ENCODE measurements at regions not wholly inside any gene's neighbourhood (a gene's known extent, or its start where the extent isn't known, plus 50 kb on each side); places are given as distances from the start of the nearest gene placed in this dataset.

GRCh38 chr1:234899041-234899729 is 229.5 kb downstream of the TOMM20 start:
- TF ChIP-seq, protein P1, sequence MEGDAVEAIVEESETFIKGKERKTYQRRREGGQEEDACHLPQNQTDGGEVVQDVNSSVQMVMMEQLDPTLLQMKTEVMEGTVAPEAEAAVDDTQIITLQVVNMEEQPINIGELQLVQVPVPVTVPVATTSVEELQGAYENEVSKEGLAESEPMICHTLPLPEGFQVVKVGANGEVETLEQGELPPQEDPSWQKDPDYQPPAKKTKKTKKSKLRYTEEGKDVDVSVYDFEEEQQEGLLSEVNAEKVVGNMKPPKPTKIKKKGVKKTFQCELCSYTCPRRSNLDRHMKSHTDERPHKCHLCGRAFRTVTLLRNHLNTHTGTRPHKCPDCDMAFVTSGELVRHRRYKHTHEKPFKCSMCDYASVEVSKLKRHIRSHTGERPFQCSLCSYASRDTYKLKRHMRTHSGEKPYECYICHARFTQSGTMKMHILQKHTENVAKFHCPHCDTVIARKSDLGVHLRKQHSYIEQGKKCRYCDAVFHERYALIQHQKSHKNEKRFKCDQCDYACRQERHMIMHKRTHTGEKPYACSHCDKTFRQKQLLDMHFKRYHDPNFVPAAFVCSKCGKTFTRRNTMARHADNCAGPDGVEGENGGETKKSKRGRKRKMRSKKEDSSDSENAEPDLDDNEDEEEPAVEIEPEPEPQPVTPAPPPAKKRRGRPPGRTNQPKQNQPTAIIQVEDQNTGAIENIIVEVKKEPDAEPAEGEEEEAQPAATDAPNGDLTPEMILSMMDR (IDR thresholded peaks at IDR 0.05) = no peak
- no peak for TF ChIP-seq EZH2 (IDR thresholded peaks at IDR 0.05; ENCODE audit: borderline replicate concordance, insufficient read depth, low read depth, low read length, poor library complexity, severe bottlenecking)
